Inflammatory macrophage (primary cell): ENCODE measurements at regions not wholly inside any gene's neighbourhood (a gene's known extent, or its start where the extent isn't known, plus 50 kb on each side); places are given as distances from the start of the nearest gene placed in this dataset.
"Not testable (repeated sequence)": the region's sequence is repeated elsewhere in the genome, so short reads cannot be mapped to it uniquely, and the experiment has no call there.

Experiments used
- DNase-seq, 2 donors: peaks; one replicate each; pipeline ENCODE4 v3.0.0-alpha.2; 2020 to 2022

- DNase-seq: no peak
These were observed 191.3 kb upstream of the KCNJ3 start for GRCh38 chr2:154507186-154507585.

DNA sequence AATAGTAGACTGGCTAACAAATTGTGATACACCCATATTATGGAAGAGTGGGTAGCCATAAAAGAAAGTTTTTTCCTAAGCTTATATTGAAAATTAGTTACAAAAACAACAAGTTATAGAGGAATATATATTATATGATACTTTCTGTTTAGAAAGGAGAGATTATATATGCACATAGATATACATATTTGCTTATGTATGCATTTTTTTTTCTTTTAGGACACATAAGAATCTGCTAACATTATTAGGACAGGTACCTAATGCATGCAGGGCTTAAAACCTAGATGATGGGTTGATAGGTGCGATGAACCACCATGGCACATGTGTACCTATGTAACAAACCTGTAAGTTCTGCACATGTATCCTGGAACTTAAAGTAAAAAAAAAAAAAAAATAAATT is 179.6 kb upstream of the KCNJ3 start:
- no peak for DNase-seq

GRCh38 chr2:154520951-154521350 is 177.5 kb upstream of the KCNJ3 start:
- not testable (repeated sequence) for DNase-seq

- DNase-seq: no peak
These were observed 172.3 kb upstream of the KCNJ3 start for GRCh38 chr2:154526234-154526633.

GRCh38 chr2:154527962-154528361 is 170.5 kb upstream of the KCNJ3 start:
- DNase-seq: no peak

GRCh38 chr2:154532004-154532403 is 166.5 kb upstream of the KCNJ3 start:
- DNase-seq: no peak

GRCh38 chr2:154532763-154533162 is 165.7 kb upstream of the KCNJ3 start:
- no peak for DNase-seq

DNA sequence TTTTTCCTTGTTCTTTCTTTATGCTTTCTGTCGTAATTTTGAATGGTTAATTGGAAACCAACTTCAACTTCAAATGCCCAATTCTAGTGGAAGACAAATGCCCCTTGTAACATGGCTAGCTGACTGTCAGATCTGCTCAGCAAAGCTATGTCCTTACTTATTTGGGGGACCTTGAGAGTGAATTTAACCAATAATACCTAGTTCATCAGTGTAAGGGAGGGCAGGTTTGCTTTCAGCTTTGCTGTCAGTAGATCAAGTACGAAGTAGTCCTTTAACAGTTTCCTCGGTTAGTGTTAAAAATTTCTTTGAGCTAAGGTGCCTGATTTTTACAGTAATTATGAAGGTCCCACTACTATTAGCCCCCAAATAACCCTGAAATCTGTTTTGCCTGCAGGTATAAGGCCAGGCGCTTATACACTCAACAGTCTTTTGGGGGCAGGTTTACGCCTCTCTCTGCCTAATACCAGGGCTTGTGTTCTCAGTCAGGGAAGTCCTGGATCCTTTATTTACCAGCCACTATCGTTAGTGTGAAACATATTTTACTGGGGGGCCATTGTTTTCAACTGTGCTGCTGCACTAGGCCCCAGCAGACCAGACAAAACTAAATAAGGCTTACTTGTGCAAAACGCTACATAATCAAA is 165.1 kb upstream of the KCNJ3 start:
- no peak for DNase-seq

DNA sequence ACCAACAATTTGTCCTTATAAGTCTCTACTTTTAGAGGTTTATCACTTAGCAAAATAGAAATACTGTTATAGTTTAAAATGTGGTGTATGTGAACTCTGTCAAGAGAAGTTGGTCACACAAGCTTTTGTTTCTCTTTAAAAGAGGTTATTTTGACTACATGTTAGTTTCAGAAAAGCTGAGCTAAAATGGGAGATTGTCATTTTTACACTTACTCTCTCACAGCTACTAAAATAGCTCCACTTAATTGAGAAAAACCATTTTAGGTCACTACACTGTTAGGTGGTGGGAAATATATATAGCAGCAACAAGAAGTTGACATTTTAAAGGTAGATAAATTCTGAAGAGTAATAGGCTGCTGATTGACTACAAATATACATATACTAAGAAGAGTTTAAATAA is 161.5 kb upstream of the KCNJ3 start:
- DNase-seq: no peak

DNA sequence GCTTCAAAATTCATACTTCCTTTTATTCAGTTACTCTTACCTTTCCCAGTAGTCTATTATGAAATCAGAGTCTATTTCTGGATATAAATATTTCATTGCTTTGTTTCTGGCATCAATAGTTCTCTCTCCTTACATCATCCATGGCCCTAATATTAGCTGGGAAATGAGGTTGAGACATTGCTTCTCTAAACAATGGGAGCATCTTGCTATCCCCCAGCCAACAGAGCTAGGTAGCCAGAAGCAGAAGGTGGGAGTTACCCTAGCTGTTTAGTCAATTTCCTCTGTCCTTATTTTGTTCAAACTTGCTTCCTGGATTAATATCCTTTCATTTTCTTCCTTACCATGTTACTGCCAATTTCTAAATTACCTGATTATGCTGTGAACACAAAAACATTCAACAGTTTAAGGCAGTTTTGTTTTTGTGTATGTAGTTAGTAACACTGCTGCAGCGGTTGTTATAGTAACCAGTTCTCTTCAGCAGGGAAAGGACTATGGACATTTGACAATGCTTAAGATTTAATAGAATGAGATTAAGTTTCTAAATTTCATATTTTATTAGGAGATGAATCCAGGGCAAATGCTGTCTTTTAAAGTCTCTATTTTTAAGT is 160.5 kb upstream of the KCNJ3 start:
- DNase-seq: no peak

DNA sequence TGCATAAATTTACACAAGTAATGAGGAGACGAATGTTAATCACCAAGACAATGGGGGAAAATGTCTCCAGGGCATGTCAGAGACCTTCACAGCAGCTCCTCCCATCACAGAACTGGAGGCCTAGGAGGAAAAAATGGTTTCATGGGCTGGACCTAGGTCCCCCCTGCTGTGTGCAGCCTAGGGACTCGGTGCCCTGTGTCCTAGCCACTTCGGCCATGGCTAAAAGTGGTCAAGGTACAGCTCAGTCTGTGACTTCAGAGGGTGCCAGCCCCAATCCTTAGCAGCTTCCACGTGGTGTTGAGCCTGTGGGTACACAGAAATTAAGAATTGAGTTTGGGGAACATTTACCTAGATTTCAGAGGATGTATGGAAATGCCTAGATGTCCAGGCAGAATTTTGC is 152.2 kb upstream of the KCNJ3 start:
- no peak for DNase-seq

GRCh38 chr2:154549869-154550268 is 148.6 kb upstream of the KCNJ3 start:
- no peak for DNase-seq

- DNase-seq: no peak
These were observed 146.8 kb upstream of the KCNJ3 start for GRCh38 chr2:154551649-154552048.

DNA sequence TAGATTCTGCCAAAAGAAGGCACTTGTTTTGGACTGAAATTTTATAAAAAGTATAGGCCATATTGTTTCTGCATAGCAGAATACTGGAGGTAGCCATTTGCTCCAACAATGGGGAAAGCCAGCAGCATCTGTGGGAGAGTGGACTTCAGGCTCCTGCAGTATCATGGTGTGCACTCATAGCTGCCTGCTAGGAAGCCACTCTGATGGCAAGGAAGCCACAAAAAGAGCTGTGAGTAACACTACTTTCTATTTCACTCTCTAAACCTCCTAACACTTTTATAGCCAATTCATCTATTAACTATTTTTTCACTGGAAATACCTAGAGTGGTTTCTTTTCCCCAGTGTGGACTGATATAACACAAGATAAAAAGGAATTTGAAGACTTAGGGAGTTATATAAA is 144.4 kb upstream of the KCNJ3 start:
- DNase-seq: no peak

DNA sequence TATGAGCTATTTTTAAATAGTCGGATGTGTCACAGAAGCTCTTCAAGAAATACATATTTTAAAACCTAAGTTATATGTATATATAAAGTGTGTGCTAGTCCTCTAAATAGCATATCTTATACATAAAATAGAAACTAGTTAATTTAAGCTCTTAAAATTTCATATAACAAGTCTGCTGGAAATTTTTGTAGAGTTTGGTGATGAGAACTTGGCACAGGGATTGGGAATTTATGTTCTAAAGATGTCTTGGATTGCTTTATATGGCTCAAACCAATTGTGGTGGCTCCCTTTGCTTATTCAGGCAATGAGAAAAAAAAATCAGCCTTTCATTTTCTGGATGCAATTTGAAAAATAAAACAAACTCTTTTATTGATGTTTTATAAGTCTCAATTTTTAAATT is 142.8 kb upstream of the KCNJ3 start:
- no peak for DNase-seq

- no peak for DNase-seq
These were observed 142.3 kb upstream of the KCNJ3 start for GRCh38 chr2:154556146-154556545.

DNA sequence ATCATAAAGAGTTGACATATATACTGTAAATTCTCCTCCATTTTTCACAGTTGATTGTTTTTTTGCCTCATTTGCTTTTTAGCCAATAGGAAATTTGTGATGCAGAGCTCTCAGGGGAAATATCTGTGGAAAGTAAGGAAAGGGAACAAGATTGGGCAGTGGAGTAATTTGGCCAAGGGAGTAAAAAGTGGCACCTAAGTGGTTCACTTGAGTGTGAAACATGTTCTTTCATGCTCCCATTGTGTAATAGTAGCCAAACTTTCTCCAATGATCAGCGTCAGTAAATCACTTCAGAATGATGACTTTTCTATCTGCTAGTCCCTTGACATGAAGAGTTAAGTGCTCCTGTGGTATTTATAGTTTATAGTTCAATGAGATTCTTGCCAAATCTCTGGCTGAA is 141.9 kb upstream of the KCNJ3 start:
- no peak for DNase-seq

- DNase-seq: no peak
These were observed 140.6 kb upstream of the KCNJ3 start for GRCh38 chr2:154557906-154558305.

DNA sequence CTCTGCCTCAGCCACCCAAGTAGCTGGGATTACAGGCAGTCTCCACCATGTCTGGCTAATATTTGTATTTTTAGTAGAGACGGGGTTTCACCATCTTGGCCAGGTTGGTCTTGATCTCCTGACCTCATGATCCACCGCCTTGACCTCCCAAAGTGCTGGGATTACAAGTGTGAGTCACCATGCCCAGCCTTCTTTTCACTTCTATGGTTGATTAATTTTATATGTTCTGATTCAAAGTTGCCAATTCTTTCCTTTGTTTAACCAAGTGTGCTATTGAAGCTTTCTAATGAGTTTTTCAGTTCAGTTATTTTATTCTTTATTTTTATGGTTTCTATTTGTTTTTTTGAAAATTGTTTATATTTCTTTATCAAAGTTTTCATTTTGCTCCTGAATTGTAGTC is 133.1 kb upstream of the KCNJ3 start:
- DNase-seq: no peak

DNA sequence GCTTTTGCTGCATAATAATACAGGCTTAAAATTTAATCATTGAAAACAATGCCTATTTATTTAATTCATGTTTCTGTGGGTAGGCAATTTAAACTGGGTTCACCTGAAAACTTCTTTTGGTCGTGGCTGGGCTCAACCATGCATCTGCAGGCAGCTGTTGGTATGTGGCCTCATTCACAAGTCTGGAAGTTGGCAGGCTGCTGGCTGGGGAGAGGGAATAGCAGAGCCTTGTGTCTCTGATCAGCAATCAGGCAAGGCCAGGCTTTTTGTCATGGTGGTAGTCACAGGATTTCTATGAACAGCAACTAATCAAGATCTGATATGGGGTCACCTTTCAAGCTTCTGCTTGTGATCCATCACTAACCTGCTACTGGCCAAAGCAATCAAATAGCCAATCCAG is 130.1 kb upstream of the KCNJ3 start:
- DNase-seq: no peak

DNA sequence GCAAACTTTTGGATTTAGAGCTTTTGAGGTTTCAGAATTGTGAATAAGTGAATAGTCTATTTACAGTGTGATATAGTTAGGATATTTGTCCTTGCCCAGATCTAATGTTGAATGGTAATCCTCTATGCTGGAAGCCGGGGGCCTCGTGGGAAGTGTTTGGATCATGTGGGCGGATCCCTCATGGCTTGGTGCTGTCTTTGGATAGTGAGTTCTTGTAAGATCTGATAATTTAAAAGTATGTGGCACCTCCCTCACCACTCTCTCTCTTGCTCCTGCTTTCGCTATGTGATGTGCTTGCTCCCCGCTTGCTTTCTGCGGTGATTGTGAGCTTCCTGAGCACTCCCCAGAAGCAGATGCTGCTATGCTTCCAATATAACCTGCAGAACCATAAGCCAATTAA is 128.0 kb upstream of the KCNJ3 start:
- no peak for DNase-seq

DNA sequence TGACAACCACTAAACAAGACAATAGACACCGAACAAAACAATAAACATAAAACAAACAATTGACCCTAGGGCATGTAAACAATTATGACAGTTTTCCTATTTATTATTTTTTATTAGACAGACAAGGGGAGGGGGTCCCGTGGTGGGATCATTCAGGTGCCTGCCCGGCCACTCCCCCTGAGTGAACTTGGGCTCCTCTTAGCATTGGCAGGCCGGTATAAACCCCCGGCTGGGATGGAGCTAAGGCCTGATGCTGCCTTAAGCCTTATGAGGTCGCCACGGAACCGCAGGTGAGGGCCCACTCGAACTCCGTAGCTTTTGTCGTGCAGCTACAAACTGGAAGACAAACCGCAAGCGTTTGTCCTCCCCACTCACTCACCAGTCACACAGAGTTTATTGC is 121.8 kb upstream of the KCNJ3 start:
- DNase-seq: not testable (repeated sequence)

GRCh38 chr2:154577390-154577789 is 121.1 kb upstream of the KCNJ3 start:
- no peak for DNase-seq

GRCh38 chr2:154580767-154581166 is 117.7 kb upstream of the KCNJ3 start:
- no peak for DNase-seq

GRCh38 chr2:154582694-154583093 is 115.8 kb upstream of the KCNJ3 start:
- not testable (repeated sequence) for DNase-seq
